SK-N-SH (cell line): ENCODE measurements at regions not wholly inside any gene's neighbourhood (a gene's known extent, or its start where the extent isn't known, plus 50 kb on each side); places are given as distances from the start of the nearest gene placed in this dataset.

ENCODE experiments used
- CHD2 ChIP-seq: fragments of 150-350 bp; IDR thresholded peaks from 2 replicates; pipeline ENCODE4 v1.6.1; 2018; ENCODE audit warnings: low read length; ENCODE audit not compliant: partially characterized antibody
- EP300 ChIP-seq, 2 experiments: IDR thresholded peaks; 2 replicates each; pipeline versions ENCODE4 v1.4.0 to v1.6.1; 2012; ENCODE audit warnings: borderline replicate concordance in 1 of 2, low read depth in 1 of 2, low read length in 1 of 2
- EZH2phosphoT487 ChIP-seq: fragments of 200-600 bp; sonication (generic); IDR thresholded peaks from 2 replicates; pipeline ENCODE4 v1.6.1; 2017; ENCODE audit warnings: low read depth, mixed run types, mild to moderate bottlenecking, antibody characterized with exemption, moderate library complexity, borderline replicate concordance
- GABPA ChIP-seq: IDR thresholded peaks from 2 replicates; pipeline ENCODE4 v1.4.0; 2012; ENCODE audit warnings: low read depth, mild to moderate bottlenecking
- NRF1 ChIP-seq: IDR thresholded peaks from 2 replicates; pipeline ENCODE4 v1.6.1; 2012; ENCODE audit warnings: low read depth, mild to moderate bottlenecking, low read length
- POLR2AphosphoS5 ChIP-seq: IDR thresholded peaks from 2 replicates; pipeline ENCODE4 v1.6.1; 2012; ENCODE audit warnings: low read depth, low read length
- RAD21 ChIP-seq: IDR thresholded peaks from 2 replicates; pipeline ENCODE4 v1.6.1; 2012; ENCODE audit warnings: mild to moderate bottlenecking, low read length
- REST ChIP-seq: IDR thresholded peaks from 2 replicates; pipeline ENCODE4 v1.6.1; 2012; ENCODE audit warnings: mild to moderate bottlenecking, low read depth, low read length, moderate library complexity
- RFX5 ChIP-seq: IDR thresholded peaks from 2 replicates; pipeline ENCODE4 v1.6.1; 2012; ENCODE audit warnings: mild to moderate bottlenecking, improper control_type of control experiment, low read length
- TEAD4 ChIP-seq: IDR thresholded peaks from 2 replicates; pipeline ENCODE4 v1.4.0; 2012; ENCODE audit warnings: mild to moderate bottlenecking, borderline replicate concordance; ENCODE audit not compliant: insufficient read depth
- YY1 ChIP-seq: IDR thresholded peaks from 2 replicates; pipeline ENCODE4 v1.4.0; 2012; ENCODE audit warnings: low read depth, mild to moderate bottlenecking
- TF ChIP-seq, protein P1 (sequence below): fragments of 150-350 bp; IDR thresholded peaks from 2 replicates; pipeline ENCODE4 v1.6.1; 2017; ENCODE audit warnings: antibody characterized with exemption, low read length, low read depth, borderline replicate concordance
- TF ChIP-seq, protein P2 (sequence below): fragments of 200-600 bp; sonication (generic); IDR thresholded peaks from 2 replicates; pipeline ENCODE4 v1.6.1; 2017; ENCODE audit warnings: antibody characterized with exemption, mild to moderate bottlenecking, moderate library complexity

- no peak for TF ChIP-seq YY1
- no peak for TF ChIP-seq RFX5
- no peak for TF ChIP-seq CHD2
- TF ChIP-seq, protein P1, sequence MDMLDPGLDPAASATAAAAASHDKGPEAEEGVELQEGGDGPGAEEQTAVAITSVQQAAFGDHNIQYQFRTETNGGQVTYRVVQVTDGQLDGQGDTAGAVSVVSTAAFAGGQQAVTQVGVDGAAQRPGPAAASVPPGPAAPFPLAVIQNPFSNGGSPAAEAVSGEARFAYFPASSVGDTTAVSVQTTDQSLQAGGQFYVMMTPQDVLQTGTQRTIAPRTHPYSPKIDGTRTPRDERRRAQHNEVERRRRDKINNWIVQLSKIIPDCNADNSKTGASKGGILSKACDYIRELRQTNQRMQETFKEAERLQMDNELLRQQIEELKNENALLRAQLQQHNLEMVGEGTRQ, result no peak
- TF ChIP-seq, protein P2, sequence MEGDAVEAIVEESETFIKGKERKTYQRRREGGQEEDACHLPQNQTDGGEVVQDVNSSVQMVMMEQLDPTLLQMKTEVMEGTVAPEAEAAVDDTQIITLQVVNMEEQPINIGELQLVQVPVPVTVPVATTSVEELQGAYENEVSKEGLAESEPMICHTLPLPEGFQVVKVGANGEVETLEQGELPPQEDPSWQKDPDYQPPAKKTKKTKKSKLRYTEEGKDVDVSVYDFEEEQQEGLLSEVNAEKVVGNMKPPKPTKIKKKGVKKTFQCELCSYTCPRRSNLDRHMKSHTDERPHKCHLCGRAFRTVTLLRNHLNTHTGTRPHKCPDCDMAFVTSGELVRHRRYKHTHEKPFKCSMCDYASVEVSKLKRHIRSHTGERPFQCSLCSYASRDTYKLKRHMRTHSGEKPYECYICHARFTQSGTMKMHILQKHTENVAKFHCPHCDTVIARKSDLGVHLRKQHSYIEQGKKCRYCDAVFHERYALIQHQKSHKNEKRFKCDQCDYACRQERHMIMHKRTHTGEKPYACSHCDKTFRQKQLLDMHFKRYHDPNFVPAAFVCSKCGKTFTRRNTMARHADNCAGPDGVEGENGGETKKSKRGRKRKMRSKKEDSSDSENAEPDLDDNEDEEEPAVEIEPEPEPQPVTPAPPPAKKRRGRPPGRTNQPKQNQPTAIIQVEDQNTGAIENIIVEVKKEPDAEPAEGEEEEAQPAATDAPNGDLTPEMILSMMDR, result no peak
- TF ChIP-seq GABPA, result no peak
- no peak for TF ChIP-seq EP300 (IDR thresholded peaks at IDR 0.05; ENCODE audit: borderline replicate concordance in 1 of 2, low read depth in 1 of 2, low read length in 1 of 2)
- no peak for TF ChIP-seq REST
- no peak for TF ChIP-seq EZH2phosphoT487
- TF ChIP-seq POLR2AphosphoS5, result no peak
- TF ChIP-seq RAD21, result no peak
- no peak for TF ChIP-seq TEAD4
- TF ChIP-seq NRF1, result no peak
These were observed 79.7 kb upstream of the ELOVL6 start for GRCh38 chr4:110278127-110278526.
